ENCODE measurements at regions not wholly inside any gene's neighbourhood (a gene's known extent, or its start where the extent isn't known, plus 50 kb on each side); places are given as distances from the start of the nearest gene placed in this dataset.

- TF ChIP-seq GABPB1 (CRISPR knock-in tag; IDR thresholded peaks at IDR 0.05) (no peak), TEAD4 (CRISPR knock-in tag; IDR thresholded peaks at IDR 0.05) (no peak), CTCF (IDR thresholded peaks at IDR 0.05) (no peak), NR2C2 (CRISPR knock-in tag; IDR thresholded peaks at IDR 0.05) (no peak), ZNF121 (CRISPR knock-in tag; IDR thresholded peaks at IDR 0.05) (no peak), MAX (CRISPR knock-in tag; IDR thresholded peaks at IDR 0.05) (no peak), SMAD3 (CRISPR knock-in tag; IDR thresholded peaks at IDR 0.05; ENCODE audit: borderline replicate concordance) (no peak), TEAD1 (CRISPR knock-in tag; IDR thresholded peaks at IDR 0.05) (no peak), ESRRA (CRISPR knock-in tag; IDR thresholded peaks at IDR 0.05; ENCODE audit: borderline replicate concordance) (no peak), ZNF263 (CRISPR knock-in tag; IDR thresholded peaks at IDR 0.05; ENCODE audit: low read depth) (no peak), NR3C1 (CRISPR knock-in tag; conservative IDR thresholded peaks at IDR 0.05; ENCODE audit: low read depth) (no peak), ARID4B (CRISPR knock-in tag; IDR thresholded peaks at IDR 0.05; ENCODE audit: borderline replicate concordance) (no peak), USF1 (CRISPR knock-in tag; IDR thresholded peaks at IDR 0.05) (no peak), CREB1 (CRISPR knock-in tag; IDR thresholded peaks at IDR 0.05) (no peak)
These were observed 1918.4 kb downstream of the MAT2B start for GRCh38 chr5:165423697-165424299.
